Activated CD4-positive, alpha-beta T cell treated with anti-CD3 and anti-CD28 coated beads for 24 hours (primary cell): ENCODE measurements at regions not wholly inside any gene's neighbourhood (a gene's known extent, or its start where the extent isn't known, plus 50 kb on each side); places are given as distances from the start of the nearest gene placed in this dataset.
"Not testable (repeated sequence)": the region's sequence is repeated elsewhere in the genome, so short reads cannot be mapped to it uniquely, and the experiment has no call there.

Experiments
- DNase-seq, 2 donors: peaks; one replicate each; pipeline ENCODE4 v3.0.0-alpha.2; 2020; ENCODE audit warnings: low read depth in 2 of 2

DNA sequence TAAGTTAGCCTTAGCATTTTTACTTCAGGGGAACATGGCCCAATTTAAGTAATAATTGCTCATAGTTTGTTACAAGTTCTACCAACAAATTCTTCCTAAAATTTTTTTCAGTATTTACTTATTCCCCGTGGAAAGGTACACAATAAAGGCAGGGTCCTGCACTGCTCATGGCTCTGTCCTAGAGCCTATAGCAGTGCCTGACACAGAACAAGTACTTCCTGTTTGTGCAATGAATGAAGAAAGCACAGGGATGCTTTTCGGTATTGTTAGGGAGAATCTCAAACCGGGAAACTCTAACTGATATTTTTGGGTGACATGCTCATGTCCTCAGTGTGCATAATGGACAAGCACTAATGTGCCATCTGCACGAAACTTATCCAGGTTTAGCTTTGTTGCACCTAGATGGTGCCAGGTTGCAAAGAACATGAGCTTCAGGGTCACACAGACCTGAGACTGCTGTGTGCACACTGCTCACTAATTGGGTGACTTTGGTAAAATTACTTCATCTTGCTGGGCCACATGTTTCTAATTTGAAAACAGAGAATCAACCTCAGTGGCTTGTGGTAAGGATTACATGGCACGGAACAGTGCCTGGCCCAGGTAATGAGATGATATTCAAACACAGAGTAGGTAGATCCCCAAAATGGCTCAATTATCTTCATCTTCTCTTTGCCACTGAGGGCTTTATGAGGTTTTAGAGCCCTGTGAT is 175.8 kb upstream of the NPY2R start:
- no peak for DNase-seq

GRCh38 chr4:155033604-155034003 is 174.8 kb upstream of the NPY2R start:
- DNase-seq = no peak

GRCh38 chr4:155037031-155037430 is 171.4 kb upstream of the NPY2R start:
- no peak for DNase-seq

DNA sequence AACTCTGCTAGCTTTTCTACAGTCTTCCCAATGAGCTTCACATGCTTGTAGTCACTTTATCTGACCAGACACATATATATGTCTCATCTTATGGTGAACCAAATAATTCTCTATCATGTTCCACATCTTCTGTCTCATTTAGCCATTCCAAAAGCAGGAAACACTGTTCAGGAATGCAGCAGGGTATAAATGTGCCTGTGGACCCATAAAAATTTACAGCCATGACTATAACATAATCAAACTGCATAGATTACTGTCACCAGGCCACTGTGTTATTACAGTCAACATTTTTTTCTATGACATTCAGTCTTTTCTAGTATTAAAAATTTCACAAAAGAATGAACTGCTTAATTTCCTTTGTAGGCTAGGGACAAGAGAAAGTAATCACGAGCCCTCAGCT is 170.0 kb upstream of the NPY2R start:
- no peak for DNase-seq

- DNase-seq = no peak
Observed at GRCh38 chr4:155039162-155039561, 169.3 kb upstream of the NPY2R start.

DNA sequence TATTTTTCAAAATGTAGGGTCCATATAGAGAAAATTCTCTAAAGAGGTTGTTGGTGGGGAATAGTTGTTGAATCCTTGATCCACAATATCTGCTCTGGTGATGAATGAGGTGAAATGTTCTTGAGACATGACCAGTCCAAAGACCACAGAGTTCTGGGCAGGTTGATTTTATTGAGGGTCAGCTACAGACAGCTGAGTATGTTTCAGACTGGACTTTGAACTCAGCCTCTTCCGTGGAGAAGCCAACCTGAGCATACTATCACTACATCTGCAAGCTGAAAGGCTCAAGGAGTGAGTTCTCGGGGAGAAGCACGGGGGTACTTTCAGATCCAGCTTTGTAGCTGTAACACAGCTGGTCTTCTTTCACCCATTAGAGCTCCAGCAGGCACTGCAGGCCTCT is 168.4 kb upstream of the NPY2R start:
- DNase-seq = no peak

DNA sequence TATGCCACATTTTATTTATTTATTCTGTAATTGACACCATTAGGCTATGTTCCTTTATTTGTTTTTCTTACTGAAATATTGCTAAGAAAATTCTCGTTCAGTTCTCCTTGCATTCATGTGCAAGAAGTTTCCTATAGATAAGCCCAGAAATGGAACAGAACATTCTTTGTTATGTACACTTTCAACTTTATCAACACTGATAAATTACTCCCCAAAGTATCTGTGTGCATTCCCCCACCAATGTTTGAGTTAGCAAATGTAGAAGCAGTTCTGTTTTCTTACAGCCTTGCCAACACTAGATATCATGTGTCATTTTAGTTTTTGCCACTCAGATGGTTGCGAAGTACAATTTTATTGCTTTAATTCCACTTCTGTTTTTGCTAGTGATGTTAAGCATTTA is 166.4 kb upstream of the NPY2R start:
- DNase-seq = no peak

GRCh38 chr4:155044251-155044650 is 164.2 kb upstream of the NPY2R start:
- DNase-seq = not testable (repeated sequence)

DNA sequence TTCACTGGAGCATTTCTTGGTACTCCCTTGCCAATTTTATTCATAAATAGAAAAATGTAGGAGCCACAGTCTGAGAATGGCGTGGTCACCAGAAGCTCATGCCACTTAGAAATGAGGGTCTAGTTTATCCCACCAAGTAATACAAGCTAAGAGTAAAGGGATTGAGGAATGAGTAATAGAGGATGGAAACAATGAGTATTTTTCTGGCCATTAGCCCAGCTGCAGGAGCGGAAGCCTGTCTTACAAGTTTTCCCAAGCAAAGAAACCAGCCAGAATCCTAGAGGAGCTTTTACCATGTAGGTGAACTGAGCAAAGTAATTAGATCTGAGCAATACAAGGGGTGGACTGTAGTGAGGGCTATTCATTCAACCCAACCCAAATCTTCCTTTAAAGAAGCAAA is 160.7 kb upstream of the NPY2R start:
- no peak for DNase-seq

- not testable (repeated sequence) for DNase-seq
Observed at GRCh38 chr4:155054042-155054441, 154.4 kb upstream of the NPY2R start.

- no peak for DNase-seq
Observed at GRCh38 chr4:155060419-155060818, 148.0 kb upstream of the NPY2R start.

GRCh38 chr4:155060873-155061272 is 147.6 kb upstream of the NPY2R start:
- no peak for DNase-seq

DNA sequence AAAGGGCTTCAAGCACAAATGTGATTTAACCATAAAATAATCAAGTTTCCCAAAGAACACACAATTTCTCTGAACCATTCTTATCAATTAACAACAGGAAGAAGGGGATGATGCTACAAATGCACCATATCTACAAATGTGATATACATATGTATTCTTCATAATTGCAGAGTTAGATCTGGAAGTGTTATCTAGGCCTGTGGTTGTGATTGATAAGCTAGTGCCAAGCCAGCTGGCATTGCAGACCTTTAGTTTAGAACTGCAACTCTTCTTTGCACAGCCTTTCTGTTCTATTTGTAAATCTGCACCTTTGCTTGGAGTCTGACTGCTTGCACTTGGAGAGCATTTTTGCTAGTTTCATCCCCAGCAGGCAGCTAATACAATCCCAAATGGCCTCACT is 145.5 kb upstream of the NPY2R start:
- no peak for DNase-seq

- DNase-seq = not testable (repeated sequence)
Observed at GRCh38 chr4:155064934-155065333, 143.5 kb upstream of the NPY2R start.

DNA sequence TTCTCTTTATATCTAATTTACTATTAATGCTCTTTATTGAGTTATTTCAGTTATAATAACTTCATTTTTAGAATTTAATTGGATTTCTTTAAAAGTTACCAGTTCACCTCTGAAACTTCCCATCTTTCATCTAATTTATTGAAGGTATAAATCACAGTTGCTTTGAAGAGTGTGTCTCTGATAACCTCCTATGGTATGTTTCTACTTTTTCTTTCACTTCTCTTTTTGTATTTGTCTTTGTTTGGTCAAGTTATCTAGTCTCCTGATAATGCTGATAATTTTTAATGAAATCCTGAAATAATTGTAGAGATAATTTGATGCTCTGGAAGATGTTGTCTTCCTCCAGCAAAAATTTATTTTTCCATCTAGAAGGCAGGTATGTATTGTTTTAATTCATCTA is 141.6 kb upstream of the NPY2R start:
- DNase-seq = no peak

GRCh38 chr4:155071962-155072361 is 136.5 kb upstream of the NPY2R start:
- no peak for DNase-seq

- no peak for DNase-seq
Observed at GRCh38 chr4:155072417-155072816, 136.0 kb upstream of the NPY2R start.

DNA sequence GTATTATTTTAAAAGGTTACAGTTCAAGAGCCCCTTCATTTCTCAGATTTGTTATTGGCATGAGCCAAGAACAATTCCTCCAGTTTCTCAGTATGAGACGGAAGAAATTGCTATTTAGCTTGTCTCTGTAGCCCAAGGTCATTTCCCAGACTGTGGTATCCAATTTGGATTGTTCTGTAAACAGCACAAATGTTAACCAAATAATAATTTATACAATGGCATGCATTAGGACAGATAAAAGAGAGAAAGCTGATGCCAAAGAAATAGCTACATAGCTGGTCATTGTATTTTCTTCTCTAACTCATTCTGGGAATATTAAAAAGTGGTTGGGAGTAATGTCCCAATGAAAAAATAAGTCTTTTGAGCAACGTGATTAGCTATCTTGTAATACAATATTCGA is 134.6 kb upstream of the NPY2R start:
- no peak for DNase-seq

DNA sequence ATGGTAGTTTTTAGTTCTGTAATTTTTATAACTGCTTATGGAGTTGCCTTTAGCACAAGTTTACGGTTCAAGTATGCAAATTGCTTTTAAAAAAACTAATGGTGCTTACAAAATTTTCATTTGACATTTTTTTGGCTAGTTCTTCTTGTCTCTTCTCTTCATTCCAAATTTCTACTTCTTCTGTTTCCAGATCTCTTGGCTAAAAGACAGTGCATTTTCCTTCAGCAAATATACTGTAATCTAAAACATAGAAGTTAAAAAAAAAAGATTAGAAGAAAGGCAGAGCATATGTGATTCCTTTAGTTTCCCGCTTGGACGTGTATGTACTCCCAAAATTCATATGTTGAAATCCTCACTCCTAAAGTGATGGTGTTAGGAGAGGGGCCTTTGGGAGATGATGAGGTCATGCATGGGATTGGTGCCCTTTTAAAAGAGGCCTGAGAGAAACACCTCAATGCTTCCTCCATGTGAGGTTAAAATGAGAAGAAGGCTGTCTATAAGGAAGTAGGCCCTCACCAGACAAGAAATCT is 132.1 kb upstream of the NPY2R start:
- no peak for DNase-seq

GRCh38 chr4:155077452-155078229 is 130.8 kb upstream of the NPY2R start:
- DNase-seq = no peak

DNA sequence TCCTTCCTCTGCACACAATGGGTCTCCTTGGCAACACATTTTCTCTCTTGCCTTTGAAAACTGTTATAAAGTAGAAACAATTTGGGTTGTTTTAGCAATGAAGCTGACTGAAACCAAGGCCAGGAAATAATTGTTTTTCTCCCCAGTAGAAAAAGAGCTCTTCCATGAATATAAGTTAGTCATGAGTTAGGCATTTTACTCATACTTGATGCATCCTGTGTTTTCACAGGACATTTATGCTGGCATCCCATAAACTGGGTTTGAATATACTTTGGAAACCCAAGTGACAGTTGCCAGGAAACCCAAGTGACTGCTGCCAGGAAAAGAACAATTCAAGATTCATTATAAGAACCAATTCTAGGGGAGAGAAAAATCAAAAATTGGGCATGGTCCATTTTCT is 128.6 kb upstream of the NPY2R start:
- no peak for DNase-seq

GRCh38 chr4:155081222-155081621 is 127.2 kb upstream of the NPY2R start:
- no peak for DNase-seq

DNA sequence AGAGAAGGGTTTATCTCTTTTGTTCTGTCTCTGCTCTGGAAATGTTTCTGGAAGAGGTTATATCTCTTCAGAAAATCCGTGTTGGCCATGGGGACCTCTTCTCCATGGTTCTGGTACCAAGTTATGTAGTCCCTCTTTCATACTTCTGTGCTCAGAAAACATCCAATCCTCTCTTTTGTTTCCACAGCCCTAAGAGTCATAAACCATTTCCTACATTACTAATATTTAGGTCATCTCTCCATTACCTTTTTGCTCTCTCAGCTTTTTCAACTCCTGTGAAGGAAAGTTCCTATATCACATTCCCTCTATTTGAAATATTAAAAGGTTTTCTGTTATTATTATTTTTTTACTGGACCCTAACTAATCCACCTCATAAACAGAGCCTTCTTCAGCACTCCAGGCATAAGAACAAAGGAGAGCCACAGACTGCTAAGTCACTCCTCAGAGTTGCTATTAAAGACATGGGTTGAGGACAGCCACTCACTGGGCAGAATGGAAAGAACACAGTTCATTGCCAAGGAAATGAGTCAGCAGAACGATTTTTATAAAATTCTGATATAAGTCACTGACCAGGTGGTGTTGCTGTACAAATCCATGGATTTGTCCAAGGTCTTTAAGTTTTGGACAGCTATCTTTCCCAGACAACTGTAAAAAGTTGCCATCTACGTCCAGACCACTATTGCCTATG is 122.4 kb upstream of the NPY2R start:
- DNase-seq = no peak
